ENCODE measurements at regions not wholly inside any gene's neighbourhood (a gene's known extent, or its start where the extent isn't known, plus 50 kb on each side); places are given as distances from the start of the nearest gene placed in this dataset.

DNA sequence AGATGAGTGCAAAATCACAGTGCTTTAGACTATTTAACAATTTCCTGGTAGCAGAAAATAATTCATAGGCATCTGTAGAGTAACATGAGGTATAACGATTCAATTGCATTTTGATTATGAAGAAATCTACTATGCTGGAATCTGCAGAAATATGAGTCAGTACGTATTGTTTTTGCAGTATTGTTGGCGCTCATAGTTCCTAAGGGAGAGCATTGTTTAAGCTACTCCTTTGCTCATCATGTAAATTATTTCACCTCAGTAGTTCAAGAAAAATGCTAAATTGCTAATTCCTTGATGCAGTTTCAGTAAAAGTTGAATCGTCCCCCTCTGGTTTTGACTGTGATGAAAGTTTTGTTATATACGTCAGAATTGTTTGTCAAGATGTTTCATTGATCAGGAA is 458.4 kb downstream of the HINT1 start:
- H3K14ac ChIP-seq (ENCODE audit: insufficient read length), result no peak overlapping the region
- H2BK15ac ChIP-seq (ENCODE audit: low read length), result no peak overlapping the region
- H3K23ac ChIP-seq (ENCODE audit: insufficient read length), result no peak overlapping the region
- H4K91ac ChIP-seq (replicated peaks; ENCODE audit: insufficient read length, low read length), result no peak overlapping the region
- no peak overlapping the region for H3K18ac ChIP-seq (ENCODE audit: extremely low read depth, low read length)
- CTCF ChIA-PET (ENCODE audit: partially characterized antibody), result interaction anchor here (1.2 kb wide), 1 partner anchor 9 kb away, joined by 5 read pairs; no protein-coding TSS in a partner anchor
- no peak overlapping the region for H3K9ac ChIP-seq (replicated peaks in 1 of 4; ENCODE audit: extremely low read depth in 1 of 4, low read depth in 3 of 4, low read length in 3 of 4)
- no peak overlapping the region for H3K4ac ChIP-seq (replicated peaks; ENCODE audit: insufficient read length, low read depth, low read length)
- H2BK12ac ChIP-seq (ENCODE audit: low read depth, low read length), result no peak overlapping the region
- H3K27me3 ChIP-seq (replicated peaks in 1 of 4; ENCODE audit: control insufficient read depth in 3 of 4, extremely low read depth in 1 of 4, insufficient read depth in 3 of 4, low read length in 3 of 4), result no peaks in the 10 kb centered on the region
- H4K20me1 ChIP-seq (replicated peaks in 1 of 2; ENCODE audit: control insufficient read depth in 1 of 2, insufficient read depth in 2 of 2, low read length in 2 of 2), result no peaks in the 10 kb centered on the region
- no peak overlapping the region for H2BK20ac ChIP-seq (ENCODE audit: low read length)
- H3K4me2 ChIP-seq (ENCODE audit: insufficient read depth in 1 of 2, low read depth in 2 of 2, low read length in 2 of 2), result no peak overlapping the region
- H3K79me1 ChIP-seq (ENCODE audit: low read depth, low read length), result no peaks in the 10 kb centered on the region
- no peak overlapping the region for H3K56ac ChIP-seq (replicated peaks; ENCODE audit: insufficient read length, low read depth, low read length)
- no peaks in the 10 kb centered on the region for H3K9me3 ChIP-seq (ENCODE audit: insufficient read depth in 2 of 2, low read depth in 1 of 2, low read length in 1 of 2)
- no peaks in the 10 kb centered on the region for H3K36me3 ChIP-seq (ENCODE audit: control insufficient read depth in 2 of 4, insufficient read depth in 4 of 4, low read length in 3 of 4)
- FAIRE-seq (no peak), DNase-seq (ENCODE audit: low read depth in 1 of 2, low spot score in 2 of 2) (no peak)
- WGBS, 2 experiments (ENCODE audit: extremely low coverage in 1 of 2, insufficient coverage in 1 of 2, insufficient read length in 1 of 2, insufficient replicate concordance in 2 of 2, low coverage in 1 of 2, low lambda C conversion rate in 2 of 2, missing lambda C conversion rate in 1 of 2), result 71% methylated on average over 5 of the region's 5 CpGs; no CpG with 5 or more reads in 1 of the 2 experiments
- POLR2A ChIA-PET (ENCODE audit: partially characterized antibody), result no interaction called here
- H2BK120ac ChIP-seq (replicated peaks; ENCODE audit: low read depth, low read length), result no peak overlapping the region
- no peak overlapping the region for H3K27ac ChIP-seq (ENCODE audit: low read depth, low read length)
- H2BK5ac ChIP-seq (ENCODE audit: low read depth, low read length), result no peak overlapping the region
- H3K23me2 ChIP-seq (ENCODE audit: low read depth, low read length), result no peaks in the 10 kb centered on the region
- no peak overlapping the region for H4K8ac ChIP-seq (ENCODE audit: extremely low read depth, insufficient read depth, low read length)
- peaks cover 0 to 9% (median 0%) of the 10 kb centered on the region in 4 experiments; a peak in 2 of 7 replicates for H3K4me1 ChIP-seq (replicated peaks in 1 of 4; ENCODE audit: control insufficient read depth in 3 of 4, insufficient read depth in 4 of 4, low read length in 3 of 4)
- no peak overlapping the region for H4K5ac ChIP-seq (ENCODE audit: insufficient read length, low read depth, low read length)
- H3K79me2 ChIP-seq (ENCODE audit: control insufficient read depth in 1 of 2, insufficient read depth in 2 of 2, low read length in 2 of 2), result no peaks in the 10 kb centered on the region
- no peak overlapping the region for H3K4me3 ChIP-seq (ENCODE audit: extremely low read depth in 1 of 4, insufficient read depth in 2 of 4, low read depth in 3 of 4, low read length in 4 of 4)
- H2AFZ ChIP-seq (ENCODE audit: low read length), result peak overlapping the region; percentile 35; the same call in 1 of the 2 replicates
- no peak overlapping the region for H2AK5ac ChIP-seq (ENCODE audit: low read depth, low read length)
- TF ChIP-seq ZNF274 (IDR thresholded peaks at IDR 0.05; ENCODE audit: borderline replicate concordance, extremely low read depth, low read length) (no peak), GTF2F1 (IDR thresholded peaks at IDR 0.05; ENCODE audit: borderline replicate concordance, low read depth, low read length) (no peak), RBBP5 (IDR thresholded peaks at IDR 0.05; ENCODE audit: borderline replicate concordance, low read depth, low read length) (no peak), RAD21 (IDR thresholded peaks at IDR 0.05 in 1 of 2, conservative IDR thresholded peaks at IDR 0.05 in 1 of 2; ENCODE audit: low read depth in 2 of 2, low read length in 2 of 2) (no peak), EGR1 (IDR thresholded peaks at IDR 0.05; ENCODE audit: borderline replicate concordance, low read depth, low read length) (no peak), BRCA1 (IDR thresholded peaks at IDR 0.05; ENCODE audit: low read depth, low read length) (no peak), TAF7 (optimal IDR thresholded peaks at IDR 0.05; ENCODE audit: borderline replicate concordance, low read depth, low read length) (no peak), KDM4A (IDR thresholded peaks at IDR 0.05; ENCODE audit: low read depth, low read length, severe bottlenecking) (no peak)
- TF ChIP-seq, protein P1, sequence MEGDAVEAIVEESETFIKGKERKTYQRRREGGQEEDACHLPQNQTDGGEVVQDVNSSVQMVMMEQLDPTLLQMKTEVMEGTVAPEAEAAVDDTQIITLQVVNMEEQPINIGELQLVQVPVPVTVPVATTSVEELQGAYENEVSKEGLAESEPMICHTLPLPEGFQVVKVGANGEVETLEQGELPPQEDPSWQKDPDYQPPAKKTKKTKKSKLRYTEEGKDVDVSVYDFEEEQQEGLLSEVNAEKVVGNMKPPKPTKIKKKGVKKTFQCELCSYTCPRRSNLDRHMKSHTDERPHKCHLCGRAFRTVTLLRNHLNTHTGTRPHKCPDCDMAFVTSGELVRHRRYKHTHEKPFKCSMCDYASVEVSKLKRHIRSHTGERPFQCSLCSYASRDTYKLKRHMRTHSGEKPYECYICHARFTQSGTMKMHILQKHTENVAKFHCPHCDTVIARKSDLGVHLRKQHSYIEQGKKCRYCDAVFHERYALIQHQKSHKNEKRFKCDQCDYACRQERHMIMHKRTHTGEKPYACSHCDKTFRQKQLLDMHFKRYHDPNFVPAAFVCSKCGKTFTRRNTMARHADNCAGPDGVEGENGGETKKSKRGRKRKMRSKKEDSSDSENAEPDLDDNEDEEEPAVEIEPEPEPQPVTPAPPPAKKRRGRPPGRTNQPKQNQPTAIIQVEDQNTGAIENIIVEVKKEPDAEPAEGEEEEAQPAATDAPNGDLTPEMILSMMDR (IDR thresholded peaks at IDR 0.05; ENCODE audit: control extremely low read depth in 1 of 3, insufficient read depth in 1 of 3, low read depth in 1 of 3, low read length in 3 of 3), result no peak
- TF ChIP-seq, protein P2, sequence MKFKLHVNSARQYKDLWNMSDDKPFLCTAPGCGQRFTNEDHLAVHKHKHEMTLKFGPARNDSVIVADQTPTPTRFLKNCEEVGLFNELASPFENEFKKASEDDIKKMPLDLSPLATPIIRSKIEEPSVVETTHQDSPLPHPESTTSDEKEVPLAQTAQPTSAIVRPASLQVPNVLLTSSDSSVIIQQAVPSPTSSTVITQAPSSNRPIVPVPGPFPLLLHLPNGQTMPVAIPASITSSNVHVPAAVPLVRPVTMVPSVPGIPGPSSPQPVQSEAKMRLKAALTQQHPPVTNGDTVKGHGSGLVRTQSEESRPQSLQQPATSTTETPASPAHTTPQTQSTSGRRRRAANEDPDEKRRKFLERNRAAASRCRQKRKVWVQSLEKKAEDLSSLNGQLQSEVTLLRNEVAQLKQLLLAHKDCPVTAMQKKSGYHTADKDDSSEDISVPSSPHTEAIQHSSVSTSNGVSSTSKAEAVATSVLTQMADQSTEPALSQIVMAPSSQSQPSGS (IDR thresholded peaks at IDR 0.05; ENCODE audit: low read length), result no peak

Measured in H1 (cell line).